Gastroesophageal sphincter (tissue), 4 donors: ENCODE measurements at regions not wholly inside any gene's neighbourhood (a gene's known extent, or its start where the extent isn't known, plus 50 kb on each side); places are given as distances from the start of the nearest gene placed in this dataset.

Experiments used
- ATAC-seq: fragments of 150-250 bp; one replicate; pipeline ENCODE4 v1.9.1; 2016; ENCODE audit warnings: mild to moderate bottlenecking, moderate library complexity
- H3K27ac ChIP-seq, 4 donors: fragments of 200-600 bp; sonication (generic) in 3 of 4; 1 replicate in 3 of 4; 2 replicates in 1 of 4; pipeline ENCODE4 v1.5.1; 2016 to 2019
- H3K27me3 ChIP-seq: fragments of 200-600 bp; sonication (generic); one replicate; pipeline ENCODE4 v1.5.1; 2019
- H3K36me3 ChIP-seq, 2 donors: fragments of 200-600 bp; sonication (generic); one replicate each; pipeline ENCODE4 v1.5.1; 2019; ENCODE audit warnings: control low read depth in 1 of 2
- H3K4me1 ChIP-seq, 3 donors: fragments of 200-600 bp; sonication (generic); 1 replicate in 2 of 3; 2 replicates in 1 of 3; pipeline ENCODE4 v1.5.1; 2016 to 2019; ENCODE audit warnings: control low read depth in 2 of 3
- H3K4me3 ChIP-seq, 2 donors: fragments of 200-600 bp; sonication (generic); one replicate each; pipeline ENCODE4 v1.5.1; 2019; ENCODE audit warnings: mild to moderate bottlenecking in 1 of 2, moderate library complexity in 1 of 2
- H3K9me3 ChIP-seq, 3 donors: fragments of 200-600 bp; sonication (generic); one replicate each; pipeline ENCODE4 v1.5.1; 2017 to 2019; ENCODE audit warnings: control low read depth in 2 of 3
- EP300 ChIP-seq: sonication (generic); formaldehyde crosslinking; IDR thresholded peaks from one replicate; pipeline ENCODE4 v1.6.1; 2017; ENCODE audit warnings: antibody characterized with exemption, mild to moderate bottlenecking
- POLR2A ChIP-seq, 2 donors: fragments of 450-650 bp; IDR thresholded peaks; one replicate each; pipeline ENCODE4 v1.6.1; 2017; ENCODE audit warnings: antibody characterized with exemption in 2 of 2, mild to moderate bottlenecking in 2 of 2, moderate library complexity in 1 of 2
- POLR2AphosphoS5 ChIP-seq: sonication (generic); formaldehyde crosslinking; IDR thresholded peaks from one replicate; pipeline ENCODE4 v1.6.1; 2017; ENCODE audit warnings: antibody characterized with exemption
- WGBS, 2 donors: methylation state at CpG; one replicate each; pipeline ENCODE4 v1.1.5; 2018; ENCODE audit warnings: low coverage in 1 of 2; 5-methylcytosine and 5-hydroxymethylcytosine counted together
- TF ChIP-seq, protein P1 (sequence below), 4 experiments: fragments of 200-600 bp in 2 of 4; fragments of 450-650 bp in 2 of 4; sonication (generic) in 1 of 4; IDR thresholded peaks; one replicate each; pipeline ENCODE4 v1.5.1; 2017 to 2019; ENCODE audit warnings: antibody characterized with exemption in 4 of 4, mild to moderate bottlenecking in 2 of 4, moderate library complexity in 2 of 4

DNA sequence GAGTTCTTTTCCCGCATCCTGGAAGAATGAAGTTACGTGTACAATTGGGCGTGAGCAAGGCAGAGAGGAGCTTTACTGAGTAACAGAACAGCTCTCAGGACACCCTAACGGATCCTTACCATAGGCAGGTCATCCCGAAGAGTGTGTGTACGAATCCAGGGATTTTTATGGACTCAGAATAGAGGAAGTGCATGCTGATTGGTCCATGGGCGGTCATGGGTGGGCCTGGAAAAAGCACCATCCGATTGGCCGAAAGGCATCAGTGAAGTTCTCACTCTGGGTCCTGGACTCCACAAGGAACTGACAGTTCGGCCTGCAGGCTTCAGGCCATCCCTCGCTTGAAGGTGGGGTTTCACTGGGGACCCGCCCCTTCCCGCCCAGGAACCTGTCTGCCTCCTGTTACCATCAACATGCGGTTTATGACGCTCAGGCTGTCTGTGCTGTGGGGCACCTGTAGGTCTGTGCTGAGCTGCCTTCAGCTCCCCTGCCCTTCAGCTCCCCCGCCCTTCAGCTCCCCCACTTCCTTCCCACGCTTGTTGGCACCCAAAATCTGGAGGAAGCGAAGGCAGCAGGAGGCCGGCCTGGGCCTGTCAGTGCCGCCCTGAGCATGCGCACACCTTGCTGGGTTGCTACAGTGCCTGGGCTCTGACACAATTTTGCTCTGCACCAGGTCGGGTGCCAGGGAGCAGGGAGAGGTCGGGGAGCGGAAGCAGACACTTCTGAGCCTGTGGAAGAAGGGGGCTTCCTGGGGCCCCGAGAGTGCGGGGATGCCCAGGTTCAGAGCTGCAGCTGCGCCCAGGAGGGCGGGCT lies 57.9 kb upstream of the MANEA start:
- WGBS, 2 donors, result 91 to 92% methylated on average over 8 to 15 of the region's 28 CpGs
- no peaks in the 10 kb centered on the region for H3K4me1 ChIP-seq
- ATAC-seq, result no peak
- no peaks in the 10 kb centered on the region for H3K9me3 ChIP-seq
- no peak overlapping the region for H3K4me3 ChIP-seq
- TF ChIP-seq EP300, result no peak
- no peak for TF ChIP-seq POLR2AphosphoS5
- TF ChIP-seq POLR2A (IDR thresholded peaks at IDR 0.05), result no peak
- TF ChIP-seq, protein P1, sequence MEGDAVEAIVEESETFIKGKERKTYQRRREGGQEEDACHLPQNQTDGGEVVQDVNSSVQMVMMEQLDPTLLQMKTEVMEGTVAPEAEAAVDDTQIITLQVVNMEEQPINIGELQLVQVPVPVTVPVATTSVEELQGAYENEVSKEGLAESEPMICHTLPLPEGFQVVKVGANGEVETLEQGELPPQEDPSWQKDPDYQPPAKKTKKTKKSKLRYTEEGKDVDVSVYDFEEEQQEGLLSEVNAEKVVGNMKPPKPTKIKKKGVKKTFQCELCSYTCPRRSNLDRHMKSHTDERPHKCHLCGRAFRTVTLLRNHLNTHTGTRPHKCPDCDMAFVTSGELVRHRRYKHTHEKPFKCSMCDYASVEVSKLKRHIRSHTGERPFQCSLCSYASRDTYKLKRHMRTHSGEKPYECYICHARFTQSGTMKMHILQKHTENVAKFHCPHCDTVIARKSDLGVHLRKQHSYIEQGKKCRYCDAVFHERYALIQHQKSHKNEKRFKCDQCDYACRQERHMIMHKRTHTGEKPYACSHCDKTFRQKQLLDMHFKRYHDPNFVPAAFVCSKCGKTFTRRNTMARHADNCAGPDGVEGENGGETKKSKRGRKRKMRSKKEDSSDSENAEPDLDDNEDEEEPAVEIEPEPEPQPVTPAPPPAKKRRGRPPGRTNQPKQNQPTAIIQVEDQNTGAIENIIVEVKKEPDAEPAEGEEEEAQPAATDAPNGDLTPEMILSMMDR (IDR thresholded peaks at IDR 0.05), result no peak
- no peaks in the 10 kb centered on the region for H3K27me3 ChIP-seq
- no peak overlapping the region for H3K27ac ChIP-seq
- no peaks in the 10 kb centered on the region for H3K36me3 ChIP-seq

DNA sequence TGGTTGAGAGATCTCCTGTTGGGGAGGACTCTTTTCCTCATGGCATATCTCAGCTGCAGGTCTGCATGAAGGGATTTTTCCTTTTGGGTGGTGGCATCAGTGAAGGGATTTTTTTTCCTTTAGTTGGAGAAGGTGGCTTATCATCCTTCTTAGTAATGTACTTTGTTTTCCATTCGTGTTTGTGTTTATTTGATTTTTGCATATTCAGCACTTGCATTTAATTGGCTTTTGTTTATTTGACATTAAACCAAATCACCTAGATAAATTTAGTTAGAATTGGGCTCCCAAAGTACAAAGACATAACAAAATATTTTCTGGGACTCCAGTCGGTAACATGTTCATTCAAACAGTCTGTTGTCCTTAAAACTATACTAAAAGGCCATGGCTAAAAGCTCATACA lies 56.2 kb upstream of the MANEA start:
- no peak for ATAC-seq
- no peaks in the 10 kb centered on the region for H3K36me3 ChIP-seq
- no peaks in the 10 kb centered on the region for H3K27me3 ChIP-seq
- no peak overlapping the region for H3K4me3 ChIP-seq
- WGBS, 2 donors, result 42 to 50% methylated on average over 2 of the region's 2 CpGs
- no peaks in the 10 kb centered on the region for H3K4me1 ChIP-seq
- H3K9me3 ChIP-seq, result no peaks in the 10 kb centered on the region
- no peak overlapping the region for H3K27ac ChIP-seq
- TF ChIP-seq POLR2AphosphoS5 (no peak), POLR2A (IDR thresholded peaks at IDR 0.05) (no peak), EP300 (no peak)
- TF ChIP-seq, protein P1 (IDR thresholded peaks at IDR 0.05), result no peak
